Astrocyte (in vitro differentiated cells and primary cell): ENCODE measurements at regions not wholly inside any gene's neighbourhood (a gene's known extent, or its start where the extent isn't known, plus 50 kb on each side); places are given as distances from the start of the nearest gene placed in this dataset.

ENCODE experiments used
- EZH2 ChIP-seq: IDR thresholded peaks from 2 replicates; pipeline ENCODE4 v1.6.1; 2012; ENCODE audit warnings: mild to moderate bottlenecking, low read length, inconsistent platforms; ENCODE audit not compliant: insufficient read depth
- TF ChIP-seq, protein P1 (sequence below): IDR thresholded peaks from 2 replicates; pipeline ENCODE4 v1.5.1; 2011; ENCODE audit warnings: low read depth, mild to moderate bottlenecking, inconsistent platforms, low read length, moderate library complexity; ENCODE audit not compliant: insufficient read depth

- TF ChIP-seq, protein P1, sequence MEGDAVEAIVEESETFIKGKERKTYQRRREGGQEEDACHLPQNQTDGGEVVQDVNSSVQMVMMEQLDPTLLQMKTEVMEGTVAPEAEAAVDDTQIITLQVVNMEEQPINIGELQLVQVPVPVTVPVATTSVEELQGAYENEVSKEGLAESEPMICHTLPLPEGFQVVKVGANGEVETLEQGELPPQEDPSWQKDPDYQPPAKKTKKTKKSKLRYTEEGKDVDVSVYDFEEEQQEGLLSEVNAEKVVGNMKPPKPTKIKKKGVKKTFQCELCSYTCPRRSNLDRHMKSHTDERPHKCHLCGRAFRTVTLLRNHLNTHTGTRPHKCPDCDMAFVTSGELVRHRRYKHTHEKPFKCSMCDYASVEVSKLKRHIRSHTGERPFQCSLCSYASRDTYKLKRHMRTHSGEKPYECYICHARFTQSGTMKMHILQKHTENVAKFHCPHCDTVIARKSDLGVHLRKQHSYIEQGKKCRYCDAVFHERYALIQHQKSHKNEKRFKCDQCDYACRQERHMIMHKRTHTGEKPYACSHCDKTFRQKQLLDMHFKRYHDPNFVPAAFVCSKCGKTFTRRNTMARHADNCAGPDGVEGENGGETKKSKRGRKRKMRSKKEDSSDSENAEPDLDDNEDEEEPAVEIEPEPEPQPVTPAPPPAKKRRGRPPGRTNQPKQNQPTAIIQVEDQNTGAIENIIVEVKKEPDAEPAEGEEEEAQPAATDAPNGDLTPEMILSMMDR: no peak
- TF ChIP-seq EZH2: no peak
Measured at GRCh38 chr14:85412756-85413155, 117.2 kb upstream of the FLRT2 start.
